AG04449 (cell line): ENCODE measurements at regions not wholly inside any gene's neighbourhood (a gene's known extent, or its start where the extent isn't known, plus 50 kb on each side); places are given as distances from the start of the nearest gene placed in this dataset.
A peak's percentile ranks its signal among the peaks of the same experiment; 100 is the strongest.

Experiments
- CTCF ChIA-PET: fragments of 350-600 bp; formaldehyde crosslinking; extraction: SDS; loops from one replicate; lab custom pipeline; 2021; ENCODE audit warnings: antibody characterized with exemption; lab: Yijun Ruan, JAX
- POLR2A ChIA-PET: fragments of 400-600, 350-600 bp; formaldehyde crosslinking; extraction: SDS; loops from one replicate; lab custom pipeline; 2020; ENCODE audit warnings: antibody characterized with exemption, inconsistent platforms; lab: Yijun Ruan, JAX
- DNase-seq: peaks from one replicate; pipeline ENCODE4 v3.0.0-alpha.2; 2010; ENCODE audit warnings: low read depth, low spot score
- H3K4me3 ChIP-seq: 2 replicates; pipeline ENCODE4 v1.5.1; 2011; ENCODE audit warnings: low read depth, mild to moderate bottlenecking, control low read depth, low read length
- CTCF ChIP-seq: IDR thresholded peaks from one replicate; pipeline ENCODE4 v1.5.1; 2011; ENCODE audit warnings: mild to moderate bottlenecking, moderate library complexity, low read length, control low read depth, inconsistent platforms; ENCODE audit not compliant: insufficient read depth; ENCODE audit errors: missing control alignments

DNA sequence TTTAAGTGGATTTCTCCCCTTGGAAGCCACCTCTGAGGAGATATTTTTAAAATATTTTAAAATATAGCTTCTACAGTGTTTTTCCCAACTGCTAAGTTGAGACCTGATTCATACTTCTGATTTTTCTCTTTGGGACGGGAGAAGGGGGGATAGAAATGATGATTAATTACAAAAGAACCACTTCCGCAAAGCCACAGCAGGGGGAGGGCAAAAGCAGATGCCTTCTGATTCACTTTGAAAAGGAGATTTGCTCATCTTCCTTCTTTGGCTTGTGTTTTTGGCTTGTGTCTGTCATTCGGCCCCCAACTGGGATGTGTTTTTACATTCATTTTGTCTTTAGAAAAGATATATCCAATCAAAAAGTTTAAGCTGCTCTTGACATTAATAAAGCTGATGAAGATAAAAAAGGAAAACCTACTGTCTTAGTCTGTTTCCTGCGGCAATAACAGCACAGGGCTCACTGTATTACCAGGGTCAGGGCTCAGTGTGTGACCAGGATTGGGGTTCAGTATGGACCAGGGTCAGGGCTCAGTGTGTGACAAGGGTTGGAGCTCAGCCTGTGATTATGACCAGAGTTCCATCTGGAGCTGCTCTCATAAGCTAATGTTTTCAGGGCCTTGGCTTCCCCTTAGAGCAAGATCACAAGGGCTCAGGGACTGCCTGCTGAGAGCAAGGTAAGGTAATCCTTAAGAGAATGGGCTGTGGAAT, 223.2 kb downstream of the MTHFS start:
- POLR2A ChIA-PET = interaction anchor here (0.9 to 1.3 kb wide), 2 partner anchors 9 to 34 kb away, joined by 3 to 4 read pairs; no protein-coding TSS in a partner anchor
- DNase-seq = peak; percentile 40
- no peak for TF ChIP-seq CTCF
- CTCF ChIA-PET = interaction anchor here (0.9 to 1.3 kb wide), 5 partner anchors 9 to 292 kb away, joined by 3 to 6 read pairs (median 4); no protein-coding TSS in a partner anchor
- H3K4me3 ChIP-seq = no peak overlapping the region

DNA sequence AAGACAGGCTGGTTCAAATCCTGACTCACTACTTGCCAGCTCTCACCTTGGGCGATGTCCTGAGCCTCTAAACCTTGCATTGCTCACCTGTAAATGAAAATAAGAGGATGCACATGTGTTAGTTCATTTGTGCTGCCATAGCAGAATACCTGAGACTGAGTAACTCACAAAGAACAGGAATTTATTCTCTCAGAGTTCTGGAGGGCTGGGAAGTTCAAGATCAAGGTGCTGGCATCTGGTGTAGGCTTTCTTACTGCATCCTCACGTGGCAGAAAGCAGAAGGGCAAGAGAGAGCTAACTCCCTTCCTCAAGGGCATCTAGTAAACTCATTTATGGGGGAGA, 222.7 kb downstream of the MTHFS start:
- H3K4me3 ChIP-seq = no peak overlapping the region
- TF ChIP-seq CTCF = no peak
- ChIA-PET CTCF (interaction anchor here (0.9 to 1.5 kb wide), 6 partner anchors 9 to 293 kb away, joined by 3 to 6 read pairs (median 4); no protein-coding TSS in a partner anchor), POLR2A (interaction anchor here (0.9 to 1.3 kb wide), 2 partner anchors 9 to 34 kb away, joined by 3 to 4 read pairs; no protein-coding TSS in a partner anchor)
- no peak for DNase-seq

GRCh38 chr15:79675982-79676381, 220.8 kb downstream of the MTHFS start:
- ChIA-PET POLR2A (no interaction called here), CTCF (no interaction called here)
- no peak for DNase-seq
- no peak for TF ChIP-seq CTCF
- H3K4me3 ChIP-seq = no peak overlapping the region

GRCh38 chr15:79676621-79677020, 220.2 kb downstream of the MTHFS start:
- no peak for TF ChIP-seq CTCF
- DNase-seq = no peak
- ChIA-PET CTCF (no interaction called here), POLR2A (no interaction called here)
- H3K4me3 ChIP-seq = no peak overlapping the region

DNA sequence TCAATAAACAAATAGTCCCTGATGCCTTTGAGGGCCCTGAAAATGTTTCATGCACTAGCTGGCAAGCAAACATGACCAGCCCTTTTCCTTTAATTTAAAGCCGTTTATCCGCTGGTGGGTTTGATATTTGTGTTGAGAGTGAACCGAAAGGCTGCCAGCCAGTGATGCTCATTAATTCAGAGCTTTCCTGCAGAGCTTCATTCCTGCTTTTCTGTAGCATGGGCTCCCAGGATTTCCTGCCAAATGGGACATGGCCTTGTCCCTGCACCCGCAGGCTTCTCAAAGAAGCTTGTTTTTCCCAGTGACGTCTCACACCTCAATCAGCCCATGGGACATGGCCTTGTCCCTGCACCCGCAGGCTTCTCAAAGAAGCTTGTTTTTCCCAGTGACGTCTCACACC, 219.6 kb downstream of the MTHFS start:
- ChIA-PET POLR2A (no interaction called here), CTCF (no interaction called here)
- TF ChIP-seq CTCF = no peak
- H3K4me3 ChIP-seq = no peak overlapping the region
- no peak for DNase-seq

GRCh38 chr15:79678032-79678701, 218.6 kb downstream of the MTHFS start:
- no peak for TF ChIP-seq CTCF
- ChIA-PET POLR2A (no interaction called here), CTCF (no interaction called here)
- no peak for DNase-seq
- H3K4me3 ChIP-seq = no peak overlapping the region
